Nephron progenitor cell (in vitro differentiated cells): ENCODE measurements at regions not wholly inside any gene's neighbourhood (a gene's known extent, or its start where the extent isn't known, plus 50 kb on each side); places are given as distances from the start of the nearest gene placed in this dataset.

ENCODE experiments used
- DNase-seq: peaks from one replicate; pipeline ENCODE4 v3.0.0; 2021
- H3K27ac Mint-ChIP-seq: 2 replicates; pipeline ENCODE4 v1.8.0; 2021; ENCODE audit warnings: mild to moderate bottlenecking, moderate library complexity, mixed read lengths
- H3K27me3 Mint-ChIP-seq: 2 replicates; pipeline ENCODE4 v1.8.0; 2021; ENCODE audit warnings: mild to moderate bottlenecking, low read depth, mixed read lengths; ENCODE audit not compliant: poor library complexity
- H3K36me3 Mint-ChIP-seq: 2 replicates; pipeline ENCODE4 v1.8.0; 2021; ENCODE audit warnings: low read depth, mixed read lengths
- H3K4me1 Mint-ChIP-seq: 2 replicates; pipeline ENCODE4 v1.8.0; 2021; ENCODE audit warnings: mixed read lengths
- H3K4me3 Mint-ChIP-seq: 2 replicates; pipeline ENCODE4 v1.8.0; 2021; ENCODE audit warnings: mild to moderate bottlenecking, moderate library complexity, mixed read lengths
- H3K9me3 Mint-ChIP-seq: 2 replicates; pipeline ENCODE4 v1.8.0; 2021; ENCODE audit warnings: mild to moderate bottlenecking, moderate library complexity, mixed read lengths
- TF ChIP-seq, protein P1 (sequence below): fragments of 200-600 bp; sonication (generic); IDR thresholded peaks from 2 replicates; pipeline ENCODE4 v1.5.0; 2021; ENCODE audit warnings: antibody characterized with exemption

DNA sequence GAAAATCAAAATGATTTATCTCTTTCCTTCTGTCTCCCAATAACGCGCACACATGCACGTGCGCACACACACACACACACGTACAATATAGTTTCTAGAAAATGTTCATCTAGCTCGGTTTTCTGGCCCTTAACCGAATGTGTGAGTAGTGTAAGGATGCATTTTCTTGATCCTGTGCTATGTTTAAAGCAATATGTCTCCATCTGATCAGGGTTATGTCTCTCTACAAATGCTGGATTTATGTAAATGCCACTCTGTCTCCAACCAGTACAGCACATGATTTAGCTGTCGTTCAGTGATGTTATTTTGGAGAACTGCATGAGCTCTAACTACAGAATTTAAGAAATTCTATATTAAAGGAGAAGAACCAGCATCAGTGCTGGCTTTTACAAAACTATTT, 198.0 kb downstream of the TJP1 start:
- H3K4me1 Mint-ChIP-seq: peaks cover 13% of the 10 kb centered on the region
- peaks cover 16% of the 10 kb centered on the region for H3K9me3 Mint-ChIP-seq
- H3K36me3 Mint-ChIP-seq: no peaks in the 10 kb centered on the region
- DNase-seq: no peak
- TF ChIP-seq, protein P1, sequence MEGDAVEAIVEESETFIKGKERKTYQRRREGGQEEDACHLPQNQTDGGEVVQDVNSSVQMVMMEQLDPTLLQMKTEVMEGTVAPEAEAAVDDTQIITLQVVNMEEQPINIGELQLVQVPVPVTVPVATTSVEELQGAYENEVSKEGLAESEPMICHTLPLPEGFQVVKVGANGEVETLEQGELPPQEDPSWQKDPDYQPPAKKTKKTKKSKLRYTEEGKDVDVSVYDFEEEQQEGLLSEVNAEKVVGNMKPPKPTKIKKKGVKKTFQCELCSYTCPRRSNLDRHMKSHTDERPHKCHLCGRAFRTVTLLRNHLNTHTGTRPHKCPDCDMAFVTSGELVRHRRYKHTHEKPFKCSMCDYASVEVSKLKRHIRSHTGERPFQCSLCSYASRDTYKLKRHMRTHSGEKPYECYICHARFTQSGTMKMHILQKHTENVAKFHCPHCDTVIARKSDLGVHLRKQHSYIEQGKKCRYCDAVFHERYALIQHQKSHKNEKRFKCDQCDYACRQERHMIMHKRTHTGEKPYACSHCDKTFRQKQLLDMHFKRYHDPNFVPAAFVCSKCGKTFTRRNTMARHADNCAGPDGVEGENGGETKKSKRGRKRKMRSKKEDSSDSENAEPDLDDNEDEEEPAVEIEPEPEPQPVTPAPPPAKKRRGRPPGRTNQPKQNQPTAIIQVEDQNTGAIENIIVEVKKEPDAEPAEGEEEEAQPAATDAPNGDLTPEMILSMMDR: no peak
- peaks cover 9% of the 10 kb centered on the region for H3K27me3 Mint-ChIP-seq
- no peak overlapping the region for H3K4me3 Mint-ChIP-seq
- H3K27ac Mint-ChIP-seq: no peak overlapping the region

DNA sequence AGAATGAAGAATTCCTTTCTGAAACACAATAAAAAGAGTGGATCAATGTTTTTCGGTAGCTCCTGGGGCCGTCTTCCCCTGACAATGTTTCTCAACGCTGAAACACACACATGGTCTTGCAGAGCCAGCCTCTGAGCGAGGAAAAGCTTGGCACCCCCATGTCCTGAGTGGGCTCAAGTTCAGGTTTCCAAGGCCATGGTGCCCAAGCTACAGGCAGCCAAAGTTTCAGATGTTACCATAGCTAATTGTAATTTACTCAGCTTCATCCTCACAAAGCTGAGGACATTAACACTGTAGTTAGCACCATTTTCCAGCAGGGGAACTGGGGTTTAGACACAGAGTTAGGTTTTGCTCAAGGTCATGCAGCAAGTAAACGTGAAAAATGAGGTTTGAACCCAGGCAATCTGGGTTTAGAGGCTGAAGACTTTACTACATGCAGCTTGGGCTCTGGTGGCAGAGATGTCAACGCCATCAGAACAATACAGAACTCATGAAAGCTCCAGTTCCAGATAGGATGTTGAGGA, 199.1 kb downstream of the TJP1 start:
- Mint-ChIP-seq H3K27ac (no peak overlapping the region), H3K36me3 (no peaks in the 10 kb centered on the region), H3K4me3 (no peak overlapping the region), H3K4me1 (peaks cover 18% of the 10 kb centered on the region), H3K9me3 (peaks cover 16% of the 10 kb centered on the region), H3K27me3 (peaks cover 9% of the 10 kb centered on the region)
- TF ChIP-seq, protein P1: peak; percentile 12
- no peak for DNase-seq

DNA sequence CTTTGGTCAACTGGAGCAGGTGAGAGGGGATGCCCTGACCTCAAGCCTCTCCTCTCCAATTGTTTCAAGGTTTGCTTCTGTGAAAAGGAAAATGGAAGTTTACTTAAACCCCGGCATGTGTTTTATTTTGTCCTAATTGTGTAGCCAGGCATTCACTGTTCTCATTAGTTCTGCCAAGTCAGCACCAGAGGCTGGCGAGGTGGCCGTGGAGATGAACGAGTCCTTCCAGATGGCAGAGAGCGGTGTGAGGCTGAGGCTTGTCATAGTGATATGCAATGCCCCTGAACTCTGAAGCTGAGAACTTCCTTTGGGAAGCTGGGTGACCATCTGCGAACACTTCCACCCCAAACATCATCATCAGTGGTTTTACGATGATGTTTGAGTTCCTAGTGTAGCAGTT, 199.6 kb downstream of the TJP1 start:
- TF ChIP-seq, protein P1: no peak
- Mint-ChIP-seq H3K36me3 (no peaks in the 10 kb centered on the region), H3K27ac (no peak overlapping the region), H3K4me3 (no peak overlapping the region), H3K9me3 (peaks cover 14% of the 10 kb centered on the region), H3K4me1 (peaks cover 18% of the 10 kb centered on the region), H3K27me3 (peaks cover 9% of the 10 kb centered on the region)
- no peak for DNase-seq

DNA sequence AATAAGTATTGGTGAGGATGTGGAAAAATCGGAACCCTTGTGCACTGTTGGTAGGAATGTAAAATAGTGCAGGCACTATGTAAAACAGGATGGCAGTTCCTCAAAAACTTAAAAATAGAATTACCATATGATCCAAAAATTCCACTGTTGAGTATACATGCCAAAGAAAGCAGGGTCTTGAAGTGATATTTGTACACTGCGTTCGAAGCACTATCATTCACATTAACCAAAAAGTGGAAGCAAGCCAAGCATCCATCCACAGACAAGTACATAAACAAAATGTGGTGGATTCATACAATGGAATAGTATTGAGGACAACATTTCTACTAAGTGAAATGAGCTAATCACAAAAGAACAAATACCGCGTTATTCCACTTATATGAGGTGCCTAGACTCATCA, 200.7 kb downstream of the TJP1 start:
- Mint-ChIP-seq H3K27ac (no peak overlapping the region), H3K4me3 (no peak overlapping the region), H3K36me3 (no peaks in the 10 kb centered on the region), H3K9me3 (peaks cover 8% of the 10 kb centered on the region), H3K4me1 (peaks cover 18% of the 10 kb centered on the region), H3K27me3 (peaks cover 7% of the 10 kb centered on the region)
- DNase-seq: no peak
- TF ChIP-seq, protein P1: no peak

DNA sequence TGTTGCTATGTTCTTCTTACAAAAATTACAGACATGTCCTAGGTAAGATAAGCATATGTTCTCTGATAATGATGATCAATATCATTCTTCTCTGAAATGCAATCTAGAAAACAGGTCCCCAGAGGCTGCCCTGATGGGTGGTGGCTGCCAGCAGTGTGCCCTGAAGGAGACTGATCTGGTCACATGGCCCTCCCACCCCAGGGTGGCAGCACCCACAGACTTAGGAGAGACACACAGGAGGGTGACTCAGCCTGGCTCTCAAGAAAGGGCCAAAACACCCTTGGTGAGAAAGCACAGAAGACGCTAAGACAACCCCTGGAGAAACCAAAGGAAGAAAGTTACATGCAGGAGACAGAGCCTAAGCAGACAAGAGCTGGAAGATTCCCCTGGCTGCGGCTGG, 203.7 kb downstream of the TJP1 start:
- no peaks in the 10 kb centered on the region for H3K9me3 Mint-ChIP-seq
- no peak overlapping the region for H3K4me3 Mint-ChIP-seq
- TF ChIP-seq, protein P1: no peak
- H3K36me3 Mint-ChIP-seq: no peaks in the 10 kb centered on the region
- H3K4me1 Mint-ChIP-seq: peaks cover 18% of the 10 kb centered on the region
- H3K27me3 Mint-ChIP-seq: peaks cover 14% of the 10 kb centered on the region
- H3K27ac Mint-ChIP-seq: no peak overlapping the region
- DNase-seq: no peak

DNA sequence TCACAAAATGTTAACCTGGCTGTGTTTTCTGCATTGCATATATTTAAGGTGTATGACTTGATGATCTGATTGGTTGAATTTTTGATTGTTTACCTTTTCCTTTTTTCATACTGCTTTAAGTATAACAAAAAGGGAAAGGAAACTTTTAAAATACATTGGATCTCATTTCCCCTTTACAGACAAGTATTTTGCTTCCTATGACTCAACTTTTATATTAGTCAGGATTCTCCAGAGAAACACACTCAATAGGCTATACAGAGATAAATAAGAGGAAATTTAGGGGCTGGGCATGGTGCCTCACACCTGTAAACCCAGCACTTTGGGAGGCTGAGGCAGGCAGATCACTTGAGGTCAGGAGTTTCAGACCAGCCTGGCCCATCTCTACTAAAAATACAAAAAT, 205.8 kb downstream of the TJP1 start:
- Mint-ChIP-seq H3K27me3 (peaks cover 26% of the 10 kb centered on the region), H3K4me1 (peaks cover 18% of the 10 kb centered on the region), H3K36me3 (no peaks in the 10 kb centered on the region), H3K4me3 (no peak overlapping the region), H3K9me3 (peaks cover 3% of the 10 kb centered on the region), H3K27ac (no peak overlapping the region)
- TF ChIP-seq, protein P1: no peak
- DNase-seq: no peak
